Activated CD8-positive, alpha-beta memory T cell treated with anti-CD3 and anti-CD28 coated beads for 4 hours (primary cell): ENCODE measurements at regions not wholly inside any gene's neighbourhood (a gene's known extent, or its start where the extent isn't known, plus 50 kb on each side); places are given as distances from the start of the nearest gene placed in this dataset.

Source experiments
- DNase-seq, 2 donors: peaks; one replicate each; pipeline ENCODE4 v3.0.0-alpha.2; 2020; ENCODE audit warnings: low read depth in 2 of 2

- DNase-seq = no peak
Observed at GRCh38 chr20:43863821-43864544, 50.7 kb upstream of the TOX2 start.

- DNase-seq = no peak
Observed at GRCh38 chr20:43863330-43863729, 51.3 kb upstream of the TOX2 start.

- DNase-seq = no peak
Observed at GRCh38 chr20:43862438-43862837, 52.2 kb upstream of the TOX2 start.

- no peak for DNase-seq
Observed at GRCh38 chr20:43859994-43860393, 54.7 kb upstream of the TOX2 start.

GRCh38 chr20:43857932-43858331 lies 56.7 kb upstream of the TOX2 start:
- no peak for DNase-seq

GRCh38 chr20:43857127-43857526 lies 57.5 kb upstream of the TOX2 start:
- DNase-seq = no peak

GRCh38 chr20:43855803-43856202 lies 58.8 kb upstream of the TOX2 start:
- DNase-seq = no peak

- DNase-seq = no peak
Observed at GRCh38 chr20:43853918-43854317, 60.7 kb upstream of the TOX2 start.

- no peak for DNase-seq
Observed at GRCh38 chr20:43853174-43853803, 61.4 kb upstream of the TOX2 start.

- DNase-seq = no peak
Observed at GRCh38 chr20:43849496-43850186, 65.0 kb upstream of the TOX2 start.

- no peak for DNase-seq
Observed at GRCh38 chr20:43846516-43846905, 68.1 kb upstream of the TOX2 start.

GRCh38 chr20:43844778-43845614 lies 69.7 kb upstream of the TOX2 start:
- DNase-seq = no peak

- no peak for DNase-seq
Observed at GRCh38 chr20:43843965-43844660, 70.5 kb upstream of the TOX2 start.

GRCh38 chr20:43843096-43843964 lies 71.3 kb upstream of the TOX2 start:
- DNase-seq = no peak

- no peak for DNase-seq
Observed at GRCh38 chr20:43842126-43843020, 72.3 kb upstream of the TOX2 start.

- peak in 1 of 2 donors; percentile 1 for DNase-seq
Observed at GRCh38 chr20:43840382-43841070, 74.1 kb upstream of the TOX2 start.

GRCh38 chr20:43839793-43840199 lies 74.9 kb upstream of the TOX2 start:
- DNase-seq = no peak

GRCh38 chr20:43838703-43839060 lies 76.0 kb upstream of the TOX2 start:
- DNase-seq = no peak
